Esophagus muscularis mucosa (tissue), 4 donors: ENCODE measurements at regions not wholly inside any gene's neighbourhood (a gene's known extent, or its start where the extent isn't known, plus 50 kb on each side); places are given as distances from the start of the nearest gene placed in this dataset.

Source experiments
- DNase-seq: peaks from one replicate; pipeline ENCODE4 v3.0.0-alpha.2; 2017; ENCODE audit errors: extremely low spot score
- H3K27ac ChIP-seq, 4 donors: fragments of 200-600 bp; sonication (generic); replicated peaks in 1 of 4; 1 replicate in 3 of 4; 2 replicates in 1 of 4; pipeline ENCODE4 v1.5.1; 2016 to 2019; ENCODE audit warnings: mild to moderate bottlenecking in 1 of 4
- H3K27me3 ChIP-seq, 4 donors: fragments of 200-600 bp; sonication (generic); one replicate each; pipeline versions ENCODE4 v1.5.1 to v1.6.0; 2016 to 2019
- H3K36me3 ChIP-seq, 4 donors: fragments of 200-600 bp; sonication (generic); one replicate each; pipeline ENCODE4 v1.5.1; 2016 to 2019
- H3K4me1 ChIP-seq, 4 donors: fragments of 200-600 bp; sonication (generic); one replicate each; pipeline ENCODE4 v1.5.1; 2016 to 2019
- H3K4me3 ChIP-seq, 4 donors: fragments of 200-600 bp; sonication (generic); 1 replicate in 2 of 4; 2 replicates in 2 of 4; pipeline ENCODE4 v1.5.1; 2016 to 2019; ENCODE audit warnings: mild to moderate bottlenecking in 4 of 4, moderate library complexity in 1 of 4
- H3K9me3 ChIP-seq, 4 donors: fragments of 200-600 bp; sonication (generic); 1 replicate in 3 of 4; 2 replicates in 1 of 4; pipeline ENCODE4 v1.5.1; 2016 to 2019
- EP300 ChIP-seq: sonication (generic); formaldehyde crosslinking; IDR thresholded peaks from one replicate; pipeline ENCODE4 v1.6.1; 2017; ENCODE audit warnings: antibody characterized with exemption
- POLR2A ChIP-seq: fragments of 450-650 bp; IDR thresholded peaks from one replicate; pipeline ENCODE4 v1.6.1; 2017; ENCODE audit warnings: antibody characterized with exemption, moderate library complexity, mild to moderate bottlenecking, low read depth
- POLR2AphosphoS5 ChIP-seq, 2 donors: sonication (generic); formaldehyde crosslinking; IDR thresholded peaks; one replicate each; pipeline ENCODE4 v1.6.1; 2017; ENCODE audit warnings: antibody characterized with exemption in 2 of 2
- WGBS: methylation state at CpG from one replicate; pipeline ENCODE4 v1.1.5; 2018; 5-methylcytosine and 5-hydroxymethylcytosine counted together
- intact Hi-C: fragments of 100-400 bp; cut with DNase I; formaldehyde crosslinking; loops from one replicate; pipeline ENCODE4 v1.15.1; 2023
- TF ChIP-seq, protein P1 (sequence below), 3 experiments: fragments of 200-600 bp in 2 of 3; fragments of 450-650 bp in 1 of 3; sonication (generic) in 2 of 3; IDR thresholded peaks; one replicate each; pipeline ENCODE4 v1.5.1; 2017 to 2019; ENCODE audit warnings: antibody characterized with exemption in 3 of 3, mild to moderate bottlenecking in 2 of 3, moderate library complexity in 1 of 3

DNA sequence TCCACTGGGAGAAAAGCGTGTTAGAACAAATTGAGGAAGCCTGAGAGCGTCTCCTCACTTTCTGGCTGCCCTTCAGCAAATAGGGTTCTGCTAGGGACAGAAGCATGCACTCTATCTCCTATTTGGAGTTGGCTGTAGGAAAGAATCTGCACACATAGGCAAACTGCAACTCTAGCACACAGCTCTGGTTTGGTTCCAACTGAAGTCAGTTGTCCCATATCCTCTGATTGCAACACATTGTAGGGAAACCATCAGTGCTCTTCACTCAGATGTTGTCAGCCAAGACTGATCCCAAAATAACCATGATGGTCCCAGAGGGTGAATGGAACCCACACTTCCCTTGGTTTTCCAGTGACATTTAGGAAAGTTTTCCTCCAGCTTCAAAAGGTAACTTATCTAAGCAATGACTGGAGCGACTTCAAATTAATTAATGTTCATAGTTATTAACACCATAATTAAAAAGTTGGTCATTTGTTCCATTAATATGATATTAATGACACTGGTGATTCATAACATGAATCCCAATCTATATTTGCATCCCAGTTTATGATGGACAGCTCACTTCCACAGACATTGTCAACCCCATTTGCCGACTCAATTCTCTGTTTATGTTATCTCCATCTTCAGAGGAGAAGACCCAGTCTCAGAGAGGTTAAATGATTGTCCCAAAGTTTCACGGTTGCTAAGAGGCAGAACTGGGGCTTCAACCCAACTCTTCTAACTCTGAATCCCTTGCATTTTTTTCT, 136.7 kb upstream of the ZNF462 start:
- 92% methylated on average over 5 of the region's 5 CpGs for WGBS
- intact Hi-C loops = no loop called here
- TF ChIP-seq POLR2AphosphoS5 (IDR thresholded peaks at IDR 0.05) (no peak), EP300 (no peak), POLR2A (no peak)
- TF ChIP-seq, protein P1, sequence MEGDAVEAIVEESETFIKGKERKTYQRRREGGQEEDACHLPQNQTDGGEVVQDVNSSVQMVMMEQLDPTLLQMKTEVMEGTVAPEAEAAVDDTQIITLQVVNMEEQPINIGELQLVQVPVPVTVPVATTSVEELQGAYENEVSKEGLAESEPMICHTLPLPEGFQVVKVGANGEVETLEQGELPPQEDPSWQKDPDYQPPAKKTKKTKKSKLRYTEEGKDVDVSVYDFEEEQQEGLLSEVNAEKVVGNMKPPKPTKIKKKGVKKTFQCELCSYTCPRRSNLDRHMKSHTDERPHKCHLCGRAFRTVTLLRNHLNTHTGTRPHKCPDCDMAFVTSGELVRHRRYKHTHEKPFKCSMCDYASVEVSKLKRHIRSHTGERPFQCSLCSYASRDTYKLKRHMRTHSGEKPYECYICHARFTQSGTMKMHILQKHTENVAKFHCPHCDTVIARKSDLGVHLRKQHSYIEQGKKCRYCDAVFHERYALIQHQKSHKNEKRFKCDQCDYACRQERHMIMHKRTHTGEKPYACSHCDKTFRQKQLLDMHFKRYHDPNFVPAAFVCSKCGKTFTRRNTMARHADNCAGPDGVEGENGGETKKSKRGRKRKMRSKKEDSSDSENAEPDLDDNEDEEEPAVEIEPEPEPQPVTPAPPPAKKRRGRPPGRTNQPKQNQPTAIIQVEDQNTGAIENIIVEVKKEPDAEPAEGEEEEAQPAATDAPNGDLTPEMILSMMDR (IDR thresholded peaks at IDR 0.05) = no peak
- no peak overlapping the region for H3K4me3 ChIP-seq
- no peak overlapping the region for H3K27ac ChIP-seq
- H3K27me3 ChIP-seq = no peaks in the 10 kb centered on the region
- peaks cover 3 to 30% (median 14%) of the 10 kb centered on the region in 4 donors for H3K4me1 ChIP-seq
- H3K36me3 ChIP-seq = no peaks in the 10 kb centered on the region
- H3K9me3 ChIP-seq = no peaks in the 10 kb centered on the region
- no peak for DNase-seq

DNA sequence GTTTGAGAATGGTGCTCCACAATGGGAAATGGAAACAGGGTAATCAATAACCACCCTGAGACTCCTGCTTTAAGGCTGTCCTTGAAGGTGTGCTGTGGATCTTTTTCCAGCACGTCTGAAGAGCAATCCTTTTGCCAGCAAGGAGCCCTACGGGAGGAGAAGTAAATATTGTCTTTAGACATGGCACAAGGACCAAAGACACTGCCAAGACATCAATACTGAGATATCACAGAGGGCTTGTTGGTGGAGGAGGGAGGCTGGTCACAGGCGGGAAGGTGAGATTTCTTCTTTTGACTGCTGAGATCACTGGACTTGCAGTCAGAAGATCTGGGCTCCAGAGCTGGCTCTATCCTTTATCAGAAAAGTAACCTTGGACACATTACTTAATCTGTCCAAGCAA, 135.0 kb upstream of the ZNF462 start:
- TF ChIP-seq, protein P1 (IDR thresholded peaks at IDR 0.05) = no peak
- no peak overlapping the region for H3K4me3 ChIP-seq
- no peak overlapping the region for H3K27ac ChIP-seq
- WGBS = 71% methylated on average over 3 of the region's 3 CpGs
- H3K36me3 ChIP-seq = no peaks in the 10 kb centered on the region
- H3K9me3 ChIP-seq = no peaks in the 10 kb centered on the region
- H3K27me3 ChIP-seq = no peaks in the 10 kb centered on the region
- peaks cover 3 to 30% (median 14%) of the 10 kb centered on the region in 4 donors for H3K4me1 ChIP-seq
- no peak for DNase-seq
- intact Hi-C loops = no loop called here

DNA sequence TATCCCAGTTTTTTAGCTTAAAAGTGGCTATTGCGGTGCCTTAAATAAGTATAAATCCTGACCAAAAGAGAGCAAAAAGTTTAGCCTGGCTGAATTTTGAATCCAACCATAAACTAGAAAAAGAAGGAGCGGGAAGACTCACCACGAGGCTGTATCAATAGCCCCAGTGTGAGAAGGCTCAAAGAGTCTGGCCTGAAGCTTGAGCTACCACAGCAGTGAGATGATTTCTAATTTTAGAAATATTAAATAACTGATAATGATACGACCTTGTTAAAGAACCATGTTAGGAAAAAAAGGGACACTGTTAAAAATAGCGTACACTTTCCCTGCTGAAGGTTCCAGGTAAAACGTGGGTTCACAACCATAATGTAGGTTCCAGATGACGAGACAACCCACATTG, 134.1 kb upstream of the ZNF462 start:
- Histone ChIP-seq H3K27ac (no peak overlapping the region), H3K4me3 (no peak overlapping the region), H3K36me3 (no peaks in the 10 kb centered on the region), H3K27me3 (no peaks in the 10 kb centered on the region), H3K9me3 (no peaks in the 10 kb centered on the region), H3K4me1 (peaks cover 2 to 24% (median 10%) of the 10 kb centered on the region in 4 donors)
- intact Hi-C loops = no loop called here
- no peak for TF ChIP-seq EP300
- no peak for TF ChIP-seq POLR2AphosphoS5 (IDR thresholded peaks at IDR 0.05)
- TF ChIP-seq, protein P1 (IDR thresholded peaks at IDR 0.05) = no peak
- no peak for TF ChIP-seq POLR2A
- WGBS = 55% methylated on average over 7 of the region's 7 CpGs
- no peak for DNase-seq

DNA sequence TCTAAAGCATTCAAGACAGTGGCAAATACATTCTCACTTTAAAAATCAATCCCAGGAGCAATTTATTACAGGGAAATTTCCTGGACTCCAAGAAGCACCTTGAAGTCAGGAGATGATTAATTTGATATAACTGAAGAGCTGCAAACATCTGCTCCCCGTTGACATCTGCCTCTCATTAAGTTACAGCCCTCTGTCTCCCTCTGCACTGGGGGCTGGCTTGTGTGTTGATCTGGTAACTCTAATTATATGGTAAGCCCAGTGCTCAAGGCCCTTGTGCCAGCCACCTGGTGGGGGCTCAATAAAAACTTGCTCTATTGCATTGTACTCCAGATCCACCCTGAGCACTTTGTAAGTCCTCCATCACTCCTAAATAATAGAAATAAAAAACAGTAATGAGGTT, 131.1 kb upstream of the ZNF462 start:
- Histone ChIP-seq H3K4me1 (peaks cover 3 to 33% (median 17%) of the 10 kb centered on the region in 4 donors), H3K27me3 (no peaks in the 10 kb centered on the region), H3K9me3 (no peaks in the 10 kb centered on the region), H3K4me3 (no peak overlapping the region), H3K36me3 (no peaks in the 10 kb centered on the region), H3K27ac (no peak overlapping the region)
- no peak for DNase-seq
- 38% methylated on average over 1 of the region's 1 CpG for WGBS
- intact Hi-C loops = no loop called here
- TF ChIP-seq, protein P1 (IDR thresholded peaks at IDR 0.05) = no peak
- TF ChIP-seq POLR2A (no peak), EP300 (no peak), POLR2AphosphoS5 (IDR thresholded peaks at IDR 0.05) (no peak)

DNA sequence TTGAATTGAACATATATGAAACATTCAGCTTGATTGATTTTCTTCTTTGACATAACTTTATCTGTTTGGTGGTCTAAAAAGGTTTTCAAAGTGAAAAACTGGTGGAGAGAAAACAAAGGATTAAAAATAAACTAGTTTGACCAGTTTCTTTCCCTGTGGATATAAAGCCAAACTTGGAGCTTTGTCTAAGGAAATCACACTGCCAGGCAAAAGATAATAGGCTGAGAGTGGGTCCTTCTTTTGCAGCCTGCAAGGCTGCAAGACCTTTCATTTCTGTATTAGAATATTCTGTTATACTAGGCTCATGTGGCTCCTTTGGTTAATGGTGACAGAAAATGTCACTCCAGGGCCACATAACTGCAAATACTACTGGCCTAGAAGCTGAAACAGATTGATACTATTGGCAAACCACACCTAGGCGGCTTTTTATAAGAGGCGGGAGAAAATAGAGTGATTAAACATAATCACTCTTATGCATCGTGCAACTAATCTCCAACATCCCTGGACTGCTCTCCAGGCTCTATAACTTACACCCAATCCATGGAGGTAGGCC, 129.1 kb upstream of the ZNF462 start:
- Histone ChIP-seq H3K4me1 (peaks cover 0 to 37% (median 24%) of the 10 kb centered on the region in 4 donors), H3K4me3 (no peak overlapping the region), H3K27me3 (no peaks in the 10 kb centered on the region), H3K27ac (no peak overlapping the region), H3K36me3 (no peaks in the 10 kb centered on the region), H3K9me3 (no peaks in the 10 kb centered on the region)
- WGBS = 93% methylated on average over 3 of the region's 3 CpGs
- intact Hi-C loops = no loop called here
- TF ChIP-seq POLR2AphosphoS5 (IDR thresholded peaks at IDR 0.05) (no peak), EP300 (no peak), POLR2A (no peak)
- TF ChIP-seq, protein P1 (IDR thresholded peaks at IDR 0.05) = no peak
- no peak for DNase-seq
